Skeletal muscle tissue (tissue), 3 donors: ENCODE measurements at regions not wholly inside any gene's neighbourhood (a gene's known extent, or its start where the extent isn't known, plus 50 kb on each side); places are given as distances from the start of the nearest gene placed in this dataset.

Experiments used
- H3K27ac ChIP-seq: one replicate; pipeline ENCODE4 v1.7.0; 2013; ENCODE audit warnings: mild to moderate bottlenecking, low read depth, low read length, inconsistent platforms
- H3K27me3 ChIP-seq, 3 donors: one replicate each; pipeline ENCODE4 v1.7.0; 2013; ENCODE audit warnings: low read length in 3 of 3; ENCODE audit not compliant: control insufficient read depth in 3 of 3, insufficient read depth in 3 of 3
- H3K36me3 ChIP-seq, 3 donors: one replicate each; pipeline ENCODE4 v1.7.0; 2013; ENCODE audit warnings: low read length in 3 of 3; ENCODE audit not compliant: control insufficient read depth in 3 of 3, insufficient read depth in 3 of 3
- H3K4me1 ChIP-seq, 3 donors: one replicate each; pipeline ENCODE4 v1.7.0; 2013; ENCODE audit warnings: low read length in 3 of 3, mild to moderate bottlenecking in 3 of 3; ENCODE audit not compliant: control insufficient read depth in 3 of 3, insufficient read depth in 3 of 3
- H3K4me3 ChIP-seq, 3 donors: one replicate each; pipeline ENCODE4 v1.7.0; 2013; ENCODE audit warnings: low read length in 3 of 3
- H3K9ac ChIP-seq, 3 donors: one replicate each; pipeline ENCODE4 v1.7.0; 2013; ENCODE audit warnings: low read length in 3 of 3, mild to moderate bottlenecking in 3 of 3, moderate library complexity in 2 of 3, low read depth in 1 of 3
- H3K9me3 ChIP-seq, 3 donors: one replicate each; pipeline ENCODE4 v1.7.0; 2013; ENCODE audit warnings: low read length in 3 of 3; ENCODE audit not compliant: control insufficient read depth in 3 of 3
- donor health status: Osteomylitis.

DNA sequence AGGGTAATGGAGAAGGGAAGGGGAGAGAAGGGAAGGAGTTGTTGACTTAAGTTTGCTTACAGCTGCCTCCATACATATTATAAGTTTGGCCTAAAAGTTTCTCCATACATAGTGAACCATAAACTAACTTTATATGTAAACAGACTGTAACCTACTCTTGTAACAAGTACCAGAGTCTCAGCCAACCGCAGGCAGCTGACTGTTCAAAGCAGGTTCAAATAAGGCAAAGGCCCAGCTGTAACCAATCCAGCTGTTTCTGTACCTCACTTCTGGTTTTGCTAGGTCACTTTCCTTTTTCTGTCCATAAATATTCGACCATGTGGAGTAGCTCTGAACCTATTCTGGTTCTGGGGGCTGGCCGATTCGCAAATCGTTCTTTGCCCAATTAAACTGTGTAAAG, 591.2 kb downstream of the INSC start:
- H3K27me3 ChIP-seq: no peaks in the 10 kb centered on the region
- no peak overlapping the region for H3K4me3 ChIP-seq
- peaks cover 14 to 22% (median 14%) of the 10 kb centered on the region in 3 donors for H3K4me1 ChIP-seq
- no peak overlapping the region for H3K27ac ChIP-seq
- no peaks in the 10 kb centered on the region for H3K9me3 ChIP-seq
- no peak overlapping the region for H3K9ac ChIP-seq
- no peaks in the 10 kb centered on the region for H3K36me3 ChIP-seq

DNA sequence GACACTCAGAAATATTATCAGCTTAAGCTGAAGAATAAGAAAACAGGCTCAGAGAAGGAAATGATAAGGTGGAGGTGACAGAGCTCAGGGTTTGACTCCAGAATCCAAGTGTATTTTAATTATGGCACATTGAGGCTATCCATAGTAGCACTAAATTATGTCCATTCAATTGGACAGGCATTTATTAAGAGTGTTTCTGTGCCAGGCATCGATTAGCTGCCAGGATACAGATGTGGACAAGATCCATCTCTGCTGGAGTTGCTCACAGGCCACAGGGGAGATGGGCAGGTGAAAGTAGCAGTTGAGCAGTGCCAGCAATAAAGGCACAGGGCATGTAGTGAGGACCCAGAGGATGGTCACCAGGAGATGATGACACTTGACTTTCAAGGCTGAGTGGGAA, 592.5 kb downstream of the INSC start:
- Histone ChIP-seq H3K4me3 (no peak overlapping the region), H3K9ac (no peak overlapping the region), H3K9me3 (no peaks in the 10 kb centered on the region), H3K27me3 (no peaks in the 10 kb centered on the region), H3K36me3 (no peaks in the 10 kb centered on the region), H3K27ac (no peak overlapping the region), H3K4me1 (peaks cover 23 to 32% (median 24%) of the 10 kb centered on the region in 3 donors)

DNA sequence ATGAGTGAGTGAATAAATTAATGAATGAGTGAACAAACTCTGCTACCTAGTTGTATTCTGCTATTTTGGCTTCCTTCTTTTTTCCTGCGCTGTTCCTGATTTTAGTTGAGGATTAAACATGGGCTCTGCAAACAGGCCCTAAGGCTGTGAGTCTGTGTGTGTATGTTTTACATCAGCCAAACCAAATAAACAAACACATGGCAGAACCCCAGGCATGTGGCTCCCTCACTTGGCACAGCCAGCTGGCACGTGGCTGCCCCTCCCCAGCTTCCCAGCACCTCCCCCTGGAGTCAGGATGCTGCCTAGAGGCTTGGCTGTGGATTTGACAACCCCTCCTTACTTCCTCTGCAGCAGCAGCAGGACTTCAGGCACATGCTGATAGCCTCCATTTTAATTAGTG, 593.2 kb downstream of the INSC start:
- no peak overlapping the region for H3K4me3 ChIP-seq
- no peaks in the 10 kb centered on the region for H3K27me3 ChIP-seq
- peaks cover 23 to 32% (median 24%) of the 10 kb centered on the region in 3 donors for H3K4me1 ChIP-seq
- H3K36me3 ChIP-seq: no peaks in the 10 kb centered on the region
- peak overlapping the region in 1 of 3 donors; percentile 15 for H3K9ac ChIP-seq
- H3K9me3 ChIP-seq: no peaks in the 10 kb centered on the region
- no peak overlapping the region for H3K27ac ChIP-seq

DNA sequence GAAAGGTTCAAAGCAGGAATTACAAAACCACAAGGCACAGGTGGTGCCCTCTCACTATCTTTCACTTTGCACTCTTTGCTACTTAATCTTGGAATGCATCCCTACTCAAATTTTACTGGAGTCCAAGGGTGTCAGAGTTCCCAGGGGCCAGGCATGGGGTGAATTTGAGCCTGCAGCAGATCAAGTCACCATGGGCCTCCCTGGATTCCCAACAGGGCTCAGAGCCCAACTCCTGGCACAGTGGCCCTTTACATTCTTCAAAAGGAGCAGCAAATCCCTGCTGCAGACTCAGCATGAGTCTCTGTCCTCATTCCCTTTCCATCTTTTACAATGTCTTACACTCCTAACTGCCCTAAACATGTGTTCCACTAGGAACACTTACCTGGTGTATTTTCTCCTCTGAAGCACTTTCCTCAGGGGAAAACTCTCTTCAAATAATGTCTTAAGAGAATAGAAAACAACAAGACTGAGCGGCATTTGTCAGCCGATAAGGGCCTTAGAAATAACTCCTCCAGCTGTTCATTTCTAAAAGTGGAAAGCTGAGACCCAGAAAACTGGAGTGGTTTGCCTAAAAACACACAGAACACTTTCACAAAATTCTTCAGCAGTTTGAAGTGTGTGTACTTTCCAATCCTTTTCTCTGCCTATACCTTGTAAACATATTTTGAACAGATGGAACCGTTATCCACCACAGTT, 596.0 kb downstream of the INSC start:
- Histone ChIP-seq H3K36me3 (no peaks in the 10 kb centered on the region), H3K27ac (peak overlapping the region; percentile 48), H3K4me3 (no peak overlapping the region), H3K9ac (no peak overlapping the region), H3K9me3 (no peaks in the 10 kb centered on the region), H3K27me3 (no peaks in the 10 kb centered on the region), H3K4me1 (peaks cover 23 to 32% (median 24%) of the 10 kb centered on the region in 3 donors)

DNA sequence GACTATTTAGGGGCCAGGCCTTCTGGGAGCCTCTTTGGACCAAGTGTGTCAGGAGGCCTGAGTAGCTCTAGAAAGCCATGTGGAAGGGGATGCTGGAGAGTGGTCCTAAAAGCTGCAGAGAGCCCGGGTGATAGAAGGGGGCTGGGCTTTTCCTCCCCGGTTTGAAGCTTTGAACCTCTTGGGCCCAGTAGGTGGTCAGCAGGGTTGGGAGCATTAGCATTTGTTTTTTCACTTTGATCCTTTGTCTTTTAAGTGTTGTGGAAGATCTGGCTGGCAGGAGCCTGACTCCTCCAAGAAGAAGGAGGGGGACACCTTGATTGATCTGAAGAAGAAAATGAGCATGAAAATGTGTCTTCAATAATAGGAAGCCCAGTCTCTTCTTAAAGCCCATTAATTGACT, 596.6 kb downstream of the INSC start:
- H3K9me3 ChIP-seq: no peaks in the 10 kb centered on the region
- peaks cover 23 to 32% (median 24%) of the 10 kb centered on the region in 3 donors for H3K4me1 ChIP-seq
- no peaks in the 10 kb centered on the region for H3K27me3 ChIP-seq
- no peak overlapping the region for H3K4me3 ChIP-seq
- peak overlapping the region; percentile 48 for H3K27ac ChIP-seq
- H3K36me3 ChIP-seq: no peaks in the 10 kb centered on the region
- no peak overlapping the region for H3K9ac ChIP-seq

DNA sequence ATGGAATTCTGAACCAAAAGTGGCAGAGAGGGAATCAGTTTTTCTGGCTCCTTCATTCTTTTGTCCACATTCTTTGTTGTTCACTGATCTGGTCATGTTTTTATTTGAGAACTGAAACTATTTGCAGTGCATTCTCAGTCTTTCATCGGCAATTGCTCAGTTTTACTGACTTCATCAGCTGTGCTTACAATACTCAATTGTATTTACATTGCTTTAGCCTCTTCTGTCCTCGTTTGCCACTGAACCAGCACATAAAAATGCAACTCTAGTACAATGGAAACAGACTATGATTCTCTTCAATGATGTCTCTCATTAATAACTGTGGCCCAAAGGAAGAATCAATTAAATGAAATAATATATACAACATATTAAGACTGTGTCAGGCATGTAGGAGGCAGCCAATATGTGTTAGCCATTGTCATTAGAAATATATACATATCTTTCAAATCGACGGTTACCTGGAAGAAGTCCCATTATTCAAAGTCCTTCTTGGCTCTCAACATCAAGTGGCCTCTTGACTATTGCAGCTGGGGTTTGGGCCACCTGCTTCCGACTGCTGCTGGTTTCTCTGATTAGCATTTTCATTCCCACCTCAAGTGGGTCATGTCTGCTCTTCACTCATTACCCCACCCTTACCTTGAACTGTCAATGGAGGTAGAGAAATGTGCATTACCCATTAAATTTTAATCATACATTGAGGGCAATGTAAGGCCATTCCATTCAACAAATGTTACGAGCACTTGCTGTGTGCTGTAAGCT, 600.1 kb downstream of the INSC start:
- H3K36me3 ChIP-seq: no peaks in the 10 kb centered on the region
- H3K4me1 ChIP-seq: peaks cover 15 to 18% (median 16%) of the 10 kb centered on the region in 3 donors
- no peak overlapping the region for H3K27ac ChIP-seq
- no peak overlapping the region for H3K4me3 ChIP-seq
- H3K27me3 ChIP-seq: no peaks in the 10 kb centered on the region
- H3K9me3 ChIP-seq: no peaks in the 10 kb centered on the region
- H3K9ac ChIP-seq: no peak overlapping the region

DNA sequence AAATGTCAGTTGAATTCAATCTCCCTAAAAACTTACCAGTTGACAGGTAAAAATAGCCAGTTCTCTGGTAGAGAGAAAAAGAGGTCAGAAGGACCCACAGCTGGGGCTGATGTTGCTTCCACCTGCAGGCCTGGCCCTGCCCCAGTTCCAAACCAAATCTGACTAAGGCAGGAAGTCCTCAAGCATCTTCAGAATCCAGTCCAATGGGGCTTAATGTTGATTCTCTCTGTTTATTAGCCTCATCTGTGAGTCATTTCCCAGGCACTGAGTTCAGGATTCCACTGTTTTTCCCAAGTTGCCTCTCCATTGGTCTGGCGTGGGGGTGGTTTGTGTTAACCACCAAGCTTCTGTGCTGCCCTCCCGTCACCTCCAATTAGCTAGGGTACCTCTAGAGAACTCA, 601.8 kb downstream of the INSC start:
- Histone ChIP-seq H3K27ac (no peak overlapping the region), H3K27me3 (no peaks in the 10 kb centered on the region), H3K4me3 (no peak overlapping the region), H3K9ac (no peak overlapping the region), H3K4me1 (peaks cover 3 to 4% (median 3%) of the 10 kb centered on the region in 3 donors), H3K9me3 (no peaks in the 10 kb centered on the region), H3K36me3 (no peaks in the 10 kb centered on the region)

DNA sequence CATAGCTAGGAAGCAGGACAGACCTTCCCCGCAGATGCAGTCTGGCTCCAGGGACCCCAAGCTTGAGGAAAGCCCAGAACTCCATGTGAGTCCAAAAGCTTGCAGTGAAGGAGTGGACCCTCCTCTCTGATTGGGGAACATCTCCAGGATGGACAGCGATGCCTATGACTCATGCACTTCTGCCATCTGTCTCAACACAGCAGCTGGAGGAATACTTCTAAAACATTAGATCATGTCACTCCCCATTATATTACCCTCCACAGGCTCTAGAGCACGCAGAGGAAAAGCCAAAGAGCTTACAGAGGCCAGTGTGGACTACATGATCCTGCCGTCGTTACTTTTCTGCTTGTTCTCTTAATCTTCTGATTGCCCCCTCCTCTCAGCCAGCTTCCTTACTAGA, 605.7 kb downstream of the INSC start:
- H3K9me3 ChIP-seq: no peaks in the 10 kb centered on the region
- no peak overlapping the region for H3K27ac ChIP-seq
- H3K9ac ChIP-seq: no peak overlapping the region
- H3K4me3 ChIP-seq: no peak overlapping the region
- no peaks in the 10 kb centered on the region for H3K36me3 ChIP-seq
- no peaks in the 10 kb centered on the region for H3K27me3 ChIP-seq
- H3K4me1 ChIP-seq: no peaks in the 10 kb centered on the region

DNA sequence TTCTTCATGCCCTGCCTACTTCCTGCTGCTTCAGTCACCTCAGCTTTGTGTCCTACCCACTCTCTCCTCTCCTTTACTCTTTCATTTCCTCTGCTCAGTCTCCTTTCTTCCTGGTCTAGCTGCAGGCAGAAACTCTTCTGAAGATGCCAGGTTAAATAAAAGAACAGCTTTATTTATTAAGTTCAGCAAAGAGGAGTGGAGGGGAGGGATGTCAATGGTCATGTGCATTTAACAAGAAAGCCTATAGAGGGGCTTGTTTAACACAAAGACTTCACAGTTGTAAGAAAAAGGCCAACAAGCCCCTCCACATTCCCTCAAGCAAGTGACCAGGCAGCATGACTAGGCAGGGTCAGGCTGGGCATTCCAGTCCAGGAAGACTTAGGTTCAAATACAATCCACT, 609.2 kb downstream of the INSC start:
- H3K4me1 ChIP-seq: peaks cover 0 to 4% (median 0%) of the 10 kb centered on the region in 3 donors
- H3K27me3 ChIP-seq: no peaks in the 10 kb centered on the region
- no peaks in the 10 kb centered on the region for H3K36me3 ChIP-seq
- H3K9ac ChIP-seq: no peak overlapping the region
- H3K27ac ChIP-seq: no peak overlapping the region
- H3K9me3 ChIP-seq: no peaks in the 10 kb centered on the region
- H3K4me3 ChIP-seq: no peak overlapping the region

DNA sequence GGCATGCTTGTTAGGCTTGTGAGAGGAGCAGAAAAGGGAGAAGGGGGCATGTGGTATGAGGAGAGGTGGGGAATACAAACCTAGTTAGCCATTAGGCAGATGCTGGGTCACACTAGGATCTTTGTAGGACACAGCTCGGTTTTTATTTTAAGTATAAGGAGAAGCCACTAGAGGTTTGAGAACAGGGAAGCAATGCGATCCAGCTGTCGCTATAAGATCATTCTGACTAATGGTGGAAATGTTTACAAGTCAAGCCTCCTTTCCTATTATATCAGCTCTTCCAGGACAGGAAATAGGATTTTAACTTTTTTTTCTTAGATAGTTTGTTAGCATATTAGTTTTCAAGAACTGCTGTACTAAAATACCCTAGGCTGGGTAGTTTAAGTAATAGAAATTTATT, 609.9 kb downstream of the INSC start:
- Histone ChIP-seq H3K36me3 (no peaks in the 10 kb centered on the region), H3K9me3 (no peaks in the 10 kb centered on the region), H3K9ac (no peak overlapping the region), H3K4me1 (peaks cover 0 to 4% (median 0%) of the 10 kb centered on the region in 3 donors), H3K4me3 (no peak overlapping the region), H3K27ac (no peak overlapping the region), H3K27me3 (no peaks in the 10 kb centered on the region)
